T-cell (primary cell): ENCODE measurements at regions not wholly inside any gene's neighbourhood (a gene's known extent, or its start where the extent isn't known, plus 50 kb on each side); places are given as distances from the start of the nearest gene placed in this dataset.

ENCODE experiments used
- ATAC-seq, 4 experiments: fragments of 200-7000 bp in 3 of 4; fragments of 150-1000 bp in 1 of 4; cut with Tn5 transposase; replicated peaks in 1 of 4; 1 replicate in 3 of 4; 2 replicates in 1 of 4; pipeline ENCODE4 v1.10.0; 2021; ENCODE audit warnings: moderate library complexity in 3 of 4, mild to moderate bottlenecking in 2 of 4, moderate number of reproducible peaks in 1 of 4
- CTCF ChIA-PET, 2 donors: fragments of 300-600 bp; sonication (Branson Sonifier 250); formaldehyde crosslinking; loops; one replicate each; lab custom pipeline; 2022; ENCODE audit warnings: antibody characterized with exemption in 2 of 2; lab: Charles Lee
- POLR2A ChIA-PET, 2 donors: fragments of 300-600 bp; sonication (Branson Sonifier 250); formaldehyde crosslinking; loops; one replicate each; lab custom pipeline; 2022; ENCODE audit warnings: antibody characterized with exemption in 2 of 2; lab: Charles Lee
- DNase-seq, 35 experiments: peaks; one replicate each; pipeline versions ENCODE4 v3.0.0 to v3.0.0-alpha.2; 2013 to 2023
- H3K27ac ChIP-seq: one replicate; pipeline ENCODE4 v1.5.1; 2013; ENCODE audit warnings: low read length
- H3K27me3 ChIP-seq, 2 experiments: replicated peaks in 1 of 2; 1 replicate in 1 of 2; 2 replicates in 1 of 2; pipeline versions ENCODE4 v1.6.1 to v1.7.0; 2013; ENCODE audit warnings: low read length in 1 of 2, mixed read lengths in 1 of 2; ENCODE audit not compliant: control insufficient read depth in 2 of 2, insufficient read depth in 2 of 2; ENCODE audit errors: extremely low read depth in 1 of 2
- H3K36me3 ChIP-seq, 2 donors: 1 replicate in 1 of 2; 2 replicates in 1 of 2; pipeline versions ENCODE4 v1.6.1 to v1.7.0; 2013; ENCODE audit warnings: low read length in 1 of 2; ENCODE audit not compliant: control insufficient read depth in 2 of 2, insufficient read depth in 1 of 2; ENCODE audit errors: extremely low read depth in 1 of 2
- H3K4me1 ChIP-seq, 2 experiments: 1 replicate in 1 of 2; 2 replicates in 1 of 2; pipeline versions ENCODE4 v1.6.1 to v1.7.0; 2013; ENCODE audit warnings: low read length in 2 of 2, mixed read lengths in 1 of 2; ENCODE audit not compliant: insufficient read depth in 2 of 2, control insufficient read depth in 1 of 2; ENCODE audit errors: extremely low read depth in 1 of 2
- H3K4me3 ChIP-seq, 2 donors: 1 replicate in 1 of 2; 2 replicates in 1 of 2; pipeline versions ENCODE4 v1.5.1 to v1.7.0; 2013; ENCODE audit warnings: mild to moderate bottlenecking in 2 of 2, low read length in 1 of 2, moderate library complexity in 1 of 2; ENCODE audit not compliant: control insufficient read depth in 1 of 2; ENCODE audit errors: extremely low read depth in 1 of 2
- H3K9me3 ChIP-seq: 2 replicates; pipeline ENCODE4 v1.7.0; 2013
- H3K27ac Mint-ChIP-seq, 2 donors: one replicate each; pipeline ENCODE4 v1.8.0; 2020 to 2021; ENCODE audit warnings: mild to moderate bottlenecking in 2 of 2, mixed read lengths in 2 of 2
- H3K27me3 Mint-ChIP-seq, 2 donors: one replicate each; pipeline ENCODE4 v1.8.0; 2021 to 2022; ENCODE audit warnings: mixed read lengths in 2 of 2
- H3K36me3 Mint-ChIP-seq: one replicate; pipeline ENCODE4 v1.8.0; 2021; ENCODE audit warnings: mixed read lengths
- H3K4me1 Mint-ChIP-seq, 3 donors: one replicate each; pipeline ENCODE4 v1.8.0; 2020 to 2022; ENCODE audit warnings: mixed read lengths in 3 of 3, mild to moderate bottlenecking in 1 of 3
- H3K4me3 Mint-ChIP-seq, 3 donors: one replicate each; pipeline ENCODE4 v1.8.0; 2020 to 2022; ENCODE audit warnings: mild to moderate bottlenecking in 3 of 3, mixed read lengths in 3 of 3, moderate library complexity in 3 of 3
- H3K9me3 Mint-ChIP-seq, 3 donors: one replicate each; pipeline ENCODE4 v1.8.0; 2020 to 2022; ENCODE audit warnings: mixed read lengths in 3 of 3
- WGBS: methylation state at CpG from one replicate; pipeline ENCODE4 v1.1.5; 2013; ENCODE audit warnings: missing lambda C conversion rate; ENCODE audit not compliant: insufficient coverage; 5-methylcytosine and 5-hydroxymethylcytosine counted together

DNA sequence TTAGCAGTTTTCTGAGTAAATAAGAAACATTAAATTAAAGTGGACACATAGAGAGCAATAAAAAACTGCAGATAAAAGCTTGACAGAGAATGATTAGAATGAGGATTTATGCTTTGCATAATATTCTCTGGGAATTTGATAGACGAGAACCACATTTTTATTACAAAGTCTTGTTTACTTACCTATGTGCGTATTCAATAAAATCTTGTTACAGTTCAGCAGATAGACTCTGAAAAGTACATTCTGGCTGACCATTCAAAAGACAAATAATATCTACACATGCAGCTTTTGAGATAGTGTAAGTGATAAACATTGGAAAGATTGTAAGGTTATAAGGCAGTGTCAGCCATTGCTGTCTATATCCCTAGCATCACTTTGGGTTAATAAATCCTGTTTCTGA, 381.6 kb downstream of the NYAP2 start:
- Mint-ChIP-seq H3K4me3 (no peak overlapping the region), H3K27ac (no peak overlapping the region), H3K36me3 (no peaks in the 10 kb centered on the region), H3K27me3 (peaks cover 0 to 5% of the 10 kb centered on the region in 2 donors), H3K9me3 (no peaks in the 10 kb centered on the region), H3K4me1 (no peaks in the 10 kb centered on the region)
- WGBS, result no CpG with 5 or more reads among the region's 2 CpGs
- H3K4me3 ChIP-seq, result no peak overlapping the region
- no peaks in the 10 kb centered on the region for H3K27me3 ChIP-seq
- H3K36me3 ChIP-seq, result no peaks in the 10 kb centered on the region
- H3K27ac ChIP-seq, result no peak overlapping the region
- DNase-seq (no peak), ATAC-seq (no peak)
- ChIA-PET CTCF (no interaction called here), POLR2A (no interaction called here)
- no peaks in the 10 kb centered on the region for H3K4me1 ChIP-seq
- no peaks in the 10 kb centered on the region for H3K9me3 ChIP-seq

DNA sequence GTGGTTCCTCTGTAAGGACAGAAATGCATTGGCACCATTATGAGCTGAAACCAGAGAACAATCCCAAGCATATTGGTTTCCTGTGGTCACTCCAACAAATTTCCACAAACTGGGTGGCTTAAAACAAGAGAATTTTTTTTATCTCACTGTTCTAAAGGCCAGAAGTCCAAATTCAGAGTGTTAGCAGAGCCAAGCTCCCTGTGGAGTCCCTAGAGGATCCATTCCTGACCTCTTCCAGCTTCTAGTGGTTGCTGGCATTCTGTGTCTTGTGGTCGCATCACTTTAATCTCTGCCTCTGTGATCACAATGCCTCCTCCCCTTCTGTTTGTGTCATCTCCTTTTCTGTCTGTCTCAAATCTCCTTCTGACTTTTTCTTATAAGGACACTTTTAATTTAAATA, 380.3 kb downstream of the NYAP2 start:
- no peak overlapping the region for H3K4me3 Mint-ChIP-seq

DNA sequence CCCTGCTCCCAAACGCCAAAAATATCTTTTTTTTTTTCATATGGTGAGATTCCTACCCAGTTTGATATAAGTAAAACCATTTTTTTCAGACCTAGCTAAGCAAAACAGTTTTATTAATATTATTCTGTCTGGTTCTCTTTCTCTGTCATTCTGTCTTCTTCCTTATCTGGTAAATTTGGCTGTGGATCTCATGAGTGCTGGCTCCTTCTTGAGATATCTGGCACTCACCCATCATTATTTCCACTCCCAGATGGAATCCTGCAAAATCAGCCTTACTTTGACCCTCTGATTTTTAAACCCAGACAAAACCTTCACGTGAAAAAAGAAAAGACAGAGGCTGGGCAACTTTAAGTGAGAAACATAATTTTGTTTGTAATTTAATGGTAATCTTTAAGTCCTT, 373.6 kb downstream of the NYAP2 start:
- H3K9me3 ChIP-seq, result no peaks in the 10 kb centered on the region
- DNase-seq, result no peak
- H3K27me3 Mint-ChIP-seq, result peaks cover 0 to 4% of the 10 kb centered on the region in 2 donors
- H3K36me3 Mint-ChIP-seq, result no peaks in the 10 kb centered on the region
- H3K36me3 ChIP-seq, result no peaks in the 10 kb centered on the region
- no peak overlapping the region for H3K27ac ChIP-seq
- no CpG with 5 or more reads among the region's 2 CpGs for WGBS
- no peak overlapping the region for H3K27ac Mint-ChIP-seq
- no peaks in the 10 kb centered on the region for H3K27me3 ChIP-seq
- H3K4me1 Mint-ChIP-seq, result no peaks in the 10 kb centered on the region
- peaks cover 4 to 7% (median 5%) of the 10 kb centered on the region in 3 donors for H3K9me3 Mint-ChIP-seq
- ATAC-seq, result no peak
- ChIA-PET CTCF (no interaction called here), POLR2A (no interaction called here)
- H3K4me3 ChIP-seq, result no peak overlapping the region
- no peak overlapping the region for H3K4me3 Mint-ChIP-seq
- H3K4me1 ChIP-seq, result no peaks in the 10 kb centered on the region

More for the DNA sequence above, 380.3 kb downstream of the NYAP2 start:
- no peaks in the 10 kb centered on the region for H3K27me3 ChIP-seq
- H3K27ac ChIP-seq, result no peak overlapping the region
- no peaks in the 10 kb centered on the region for H3K4me1 ChIP-seq
- Mint-ChIP-seq H3K4me1 (no peaks in the 10 kb centered on the region), H3K9me3 (peaks cover 2 to 7% (median 5%) of the 10 kb centered on the region in 3 donors), H3K36me3 (no peaks in the 10 kb centered on the region), H3K27me3 (peaks cover 0 to 5% of the 10 kb centered on the region in 2 donors), H3K27ac (no peak overlapping the region)
- no CpG with 5 or more reads among the region's 1 CpG for WGBS
- ATAC-seq, result no peak
- H3K9me3 ChIP-seq, result no peaks in the 10 kb centered on the region
- ChIA-PET POLR2A (no interaction called here), CTCF (no interaction called here)
- no peaks in the 10 kb centered on the region for H3K36me3 ChIP-seq
- no peak overlapping the region for H3K4me3 ChIP-seq
- DNase-seq, result no peak

DNA sequence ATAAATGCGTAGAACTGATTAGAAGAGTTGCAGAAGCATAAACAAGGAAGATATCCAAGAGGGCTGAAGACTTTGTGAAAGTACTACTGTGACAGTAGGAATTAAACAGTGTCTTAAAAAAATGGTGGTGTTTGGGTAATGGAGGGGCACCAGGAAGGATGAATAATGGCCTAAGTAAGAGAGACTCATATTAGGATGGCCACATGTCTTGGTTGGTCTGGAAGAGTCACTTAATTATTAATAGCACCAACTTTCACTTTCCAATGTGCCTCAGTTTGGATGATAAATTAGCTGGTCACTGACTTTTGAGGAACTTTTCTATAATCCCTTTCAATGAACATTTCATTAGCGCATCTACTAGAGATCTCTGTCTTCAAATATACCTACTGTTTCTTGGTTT, 372.2 kb downstream of the NYAP2 start:
- no peaks in the 10 kb centered on the region for H3K4me1 Mint-ChIP-seq
- H3K36me3 ChIP-seq, result no peaks in the 10 kb centered on the region
- no peaks in the 10 kb centered on the region for H3K9me3 ChIP-seq
- no peak overlapping the region for H3K4me3 ChIP-seq
- ATAC-seq, result no peak
- no peak overlapping the region for H3K4me3 Mint-ChIP-seq
- peaks cover 0 to 4% of the 10 kb centered on the region in 2 donors for H3K27me3 Mint-ChIP-seq
- CTCF ChIA-PET, result no interaction called here
- POLR2A ChIA-PET, result no interaction called here
- H3K36me3 Mint-ChIP-seq, result no peaks in the 10 kb centered on the region
- H3K9me3 Mint-ChIP-seq, result peaks cover 4 to 7% (median 5%) of the 10 kb centered on the region in 3 donors
- H3K27ac Mint-ChIP-seq, result no peak overlapping the region
- no CpG with 5 or more reads among the region's 2 CpGs for WGBS
- no peaks in the 10 kb centered on the region for H3K4me1 ChIP-seq
- DNase-seq, result no peak
- H3K27me3 ChIP-seq, result no peaks in the 10 kb centered on the region
- H3K27ac ChIP-seq, result no peak overlapping the region

DNA sequence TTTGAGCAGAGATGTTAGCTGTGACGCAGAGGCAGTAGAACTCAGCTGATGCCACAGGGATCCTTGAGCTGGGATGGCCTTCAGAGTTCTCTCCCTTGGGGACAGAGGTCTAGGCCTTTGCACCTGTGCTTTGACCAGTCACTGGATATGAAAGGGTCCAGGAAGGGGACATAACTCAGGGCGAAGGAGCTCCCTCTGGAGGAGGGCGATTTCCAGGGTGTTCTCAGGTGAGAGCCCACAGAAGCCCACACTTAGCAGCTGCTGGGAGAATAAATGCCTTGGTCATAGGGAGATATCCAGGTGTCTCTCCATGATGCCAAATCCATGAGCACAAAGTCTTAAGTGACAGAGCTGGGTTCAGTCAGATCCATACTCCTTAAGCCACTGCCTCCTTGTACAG, 369.2 kb downstream of the NYAP2 start:
- no peaks in the 10 kb centered on the region for H3K36me3 Mint-ChIP-seq
- ChIA-PET CTCF (no interaction called here), POLR2A (no interaction called here)
- no peaks in the 10 kb centered on the region for H3K27me3 ChIP-seq
- ATAC-seq, result no peak
- H3K9me3 Mint-ChIP-seq, result no peaks in the 10 kb centered on the region
- no peak overlapping the region for H3K4me3 ChIP-seq
- no peaks in the 10 kb centered on the region for H3K9me3 ChIP-seq
- 77% methylated on average over 3 of the region's 3 CpGs for WGBS
- H3K27me3 Mint-ChIP-seq, result peaks cover 0 to 4% of the 10 kb centered on the region in 2 donors
- H3K36me3 ChIP-seq, result no peaks in the 10 kb centered on the region
- no peak overlapping the region for H3K4me3 Mint-ChIP-seq
- H3K4me1 Mint-ChIP-seq, result no peaks in the 10 kb centered on the region
- H3K4me1 ChIP-seq, result no peaks in the 10 kb centered on the region
- no peak overlapping the region for H3K27ac Mint-ChIP-seq
- DNase-seq, result no peak
- H3K27ac ChIP-seq, result no peak overlapping the region

DNA sequence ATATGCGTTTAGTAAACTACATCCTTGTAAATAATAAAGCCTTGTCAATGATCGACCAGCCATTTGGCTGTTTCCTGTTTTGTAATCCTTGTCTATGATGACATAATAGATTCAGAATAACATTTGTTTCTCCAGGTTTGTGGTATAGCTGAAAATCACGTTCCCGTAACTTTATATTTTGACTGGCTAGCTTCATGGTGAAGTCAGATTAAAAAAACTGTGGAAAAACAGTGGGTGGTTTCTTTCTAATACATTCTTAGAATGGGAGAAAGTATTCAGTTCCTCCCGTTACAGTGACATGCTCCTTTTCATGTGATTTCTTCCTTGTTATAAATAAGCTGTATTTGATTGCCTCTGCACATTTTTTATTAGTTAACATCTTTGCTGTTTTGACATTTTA, 366.9 kb downstream of the NYAP2 start:
- no peak for ATAC-seq
- no peak overlapping the region for H3K4me3 Mint-ChIP-seq
- H3K36me3 Mint-ChIP-seq, result no peaks in the 10 kb centered on the region
- H3K36me3 ChIP-seq, result no peaks in the 10 kb centered on the region
- H3K9me3 Mint-ChIP-seq, result no peaks in the 10 kb centered on the region
- no peak overlapping the region for H3K27ac ChIP-seq
- H3K27me3 ChIP-seq, result no peaks in the 10 kb centered on the region
- WGBS, result 79% methylated on average over 2 of the region's 5 CpGs
- no peak overlapping the region for H3K4me3 ChIP-seq
- no peaks in the 10 kb centered on the region for H3K4me1 Mint-ChIP-seq
- no peaks in the 10 kb centered on the region for H3K27me3 Mint-ChIP-seq
- H3K4me1 ChIP-seq, result no peaks in the 10 kb centered on the region
- CTCF ChIA-PET, result no interaction called here
- no peak overlapping the region for H3K27ac Mint-ChIP-seq
- H3K9me3 ChIP-seq, result no peaks in the 10 kb centered on the region
- no peak for DNase-seq
- POLR2A ChIA-PET, result no interaction called here

DNA sequence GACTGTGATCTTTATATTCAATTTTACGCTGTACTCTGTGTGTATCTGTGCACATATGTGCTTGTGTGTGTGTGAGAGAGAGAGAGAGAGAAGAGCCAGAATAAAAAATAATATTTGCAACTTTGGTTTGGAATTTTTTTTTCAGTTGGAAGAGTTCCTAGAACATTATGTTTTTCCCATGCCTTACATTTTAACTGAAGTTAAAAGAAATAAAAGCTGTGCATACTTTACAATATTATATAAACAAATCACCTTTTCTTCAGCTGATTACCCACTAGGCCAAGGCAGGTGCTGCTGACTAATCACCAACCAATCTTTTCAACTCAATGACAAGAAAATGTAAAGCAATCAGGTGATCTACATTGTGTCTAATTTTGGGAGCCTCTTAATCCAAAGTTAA, 366.3 kb downstream of the NYAP2 start:
- H3K27me3 ChIP-seq, result no peaks in the 10 kb centered on the region
- Mint-ChIP-seq H3K4me3 (no peak overlapping the region), H3K36me3 (no peaks in the 10 kb centered on the region), H3K27me3 (no peaks in the 10 kb centered on the region), H3K9me3 (no peaks in the 10 kb centered on the region), H3K27ac (no peak overlapping the region), H3K4me1 (no peaks in the 10 kb centered on the region)
- no peaks in the 10 kb centered on the region for H3K4me1 ChIP-seq
- no peaks in the 10 kb centered on the region for H3K36me3 ChIP-seq
- H3K27ac ChIP-seq, result no peak overlapping the region
- CTCF ChIA-PET, result no interaction called here
- WGBS, result no CpG with 5 or more reads among the region's 1 CpG
- POLR2A ChIA-PET, result no interaction called here
- no peak overlapping the region for H3K4me3 ChIP-seq
- no peak for DNase-seq
- no peak for ATAC-seq
- no peaks in the 10 kb centered on the region for H3K9me3 ChIP-seq
